Heart right ventricle (tissue), 16 donors: ENCODE measurements at regions not wholly inside any gene's neighbourhood (a gene's known extent, or its start where the extent isn't known, plus 50 kb on each side); places are given as distances from the start of the nearest gene placed in this dataset.

Experiments
- ATAC-seq, 8 donors: fragments of 200-7000 bp; cut with Tn5 transposase; one replicate each; pipeline ENCODE4 v1.9.1; 2020; ENCODE audit warnings: mild to moderate bottlenecking in 8 of 8, moderate library complexity in 8 of 8, moderate number of reproducible peaks in 1 of 8
- DNase-seq, 2 donors: peaks; one replicate each; pipeline ENCODE4 v3.0.0-alpha.2; 2020
- H3K27ac ChIP-seq, 10 donors: fragments of 200-600 bp; sonication (generic) in 2 of 10; one replicate each; pipeline versions ENCODE4 v1.5.0 to v1.8.0; 2020 to 2022; ENCODE audit warnings: mild to moderate bottlenecking in 3 of 10
- H3K27me3 ChIP-seq, 7 donors: fragments of 200-600 bp; one replicate each; pipeline ENCODE4 v1.8.0; 2021 to 2022; ENCODE audit warnings: mild to moderate bottlenecking in 2 of 7
- H3K36me3 ChIP-seq, 9 donors: fragments of 200-600 bp; sonication (generic) in 1 of 9; one replicate each; pipeline versions ENCODE4 v1.5.0 to v1.8.0; 2020 to 2022; ENCODE audit warnings: mild to moderate bottlenecking in 2 of 9
- H3K4me1 ChIP-seq, 9 donors: fragments of 200-600 bp; sonication (generic) in 1 of 9; one replicate each; pipeline versions ENCODE4 v1.5.0 to v1.8.0; 2020 to 2022; ENCODE audit warnings: mild to moderate bottlenecking in 4 of 9
- H3K4me3 ChIP-seq, 10 donors: fragments of 200-600 bp; sonication (generic) in 2 of 10; one replicate each; pipeline versions ENCODE4 v1.5.0 to v1.8.0; 2020 to 2022; ENCODE audit warnings: mild to moderate bottlenecking in 7 of 10, moderate library complexity in 2 of 10
- H3K9me3 ChIP-seq, 11 donors: fragments of 200-600 bp in 10 of 11; sonication (generic) in 2 of 11; one replicate each; pipeline versions ENCODE4 v1.5.0 to v1.8.0; 2013 to 2022; ENCODE audit warnings: mild to moderate bottlenecking in 2 of 11, control low read depth in 1 of 11, moderate library complexity in 1 of 11
- CTCF ChIP-seq, 9 donors: fragments of 200-600 bp; sonication (generic) in 2 of 9; IDR thresholded peaks; one replicate each; pipeline versions ENCODE4 v1.5.0 to v1.8.0; 2021 to 2022; ENCODE audit warnings: antibody characterized with exemption in 9 of 9, mild to moderate bottlenecking in 5 of 9, moderate library complexity in 1 of 9
- WGBS, 2 donors: extraction: QIAGEN DNeasy Blood & Tissue Kit; methylation state at CpG; one replicate each; pipeline ENCODE4 v1.1.7; 2013; ENCODE audit warnings: inconsistent platforms in 1 of 2; 5-methylcytosine and 5-hydroxymethylcytosine counted together
- intact Hi-C, 10 donors: fragments of 100-400 bp; cut with DNase I; formaldehyde crosslinking; loops; one replicate each; pipeline versions ENCODE4 v1.11.1 to v1.14.2; 2022
- donor health status: Arrhythmogenic right ventricular cardiomyopathy.
- donor health status: ischemic (EF 13 %, LVEDD 7.1; RV severe dilation, severe dysfunction).
- donor health status: healthy with polysubstance abuse.
- donor health status: DM: no; HTN: yes; CAD: no.
- donor health status: DM: no; HTN: no; CAD: no.
- donor health status: ischemic (EF 25% LVEDD 6.9; RV normal size, moderate dysfunction).
- donor health status: ischemic (EF 25% LVEDD 5.7; RV mildly dilated, moderate dysfunction).
- donor health status: healthy.
- donor health status: DM: yes; HTN: yes; CAD: no.
- donor health status: Ischemic cardiomyopathy.
- donor health status: ischemic (EF 35%, LVEDD 5.7; RV mildly dilated, moderate dysfunction).
- donor health status: nonischemic (EF 11% LVEDD 7.7; RV severe dilation, severe dysfunction).
- donor health status: DM: yes; HTN: yes; CAD: no.
- donor health status: PGD.
- donor health status: ischemic (EF 29% LVEDD 5.4; RV normal size, mild dysfunction).
- donor health status: nonischemic (EF 23%, LVEDD 6.1; RV moderate dilation, normal function).

GRCh38 chr2:236855866-236856847 lies 229.5 kb upstream of the COPS8 start:
- no peaks in the 10 kb centered on the region for H3K27me3 ChIP-seq
- no peak for TF ChIP-seq CTCF (IDR thresholded peaks at IDR 0.05)
- DNase-seq: no peak
- intact Hi-C loops: loop anchor here in 1 of 10 donors (10.0 kb wide), 1 partner anchor 291 kb away; the partner anchor contains the start of gene ACKR3
- no peak overlapping the region for H3K27ac ChIP-seq
- peaks cover 0 to 5% (median 0%) of the 10 kb centered on the region in 11 donors for H3K9me3 ChIP-seq
- WGBS, 2 donors: 69 to 80% methylated on average over 22 of the region's 22 CpGs
- H3K4me3 ChIP-seq: no peak overlapping the region
- H3K4me1 ChIP-seq: peaks cover 0 to 17% (median 11%) of the 10 kb centered on the region in 9 donors
- H3K36me3 ChIP-seq: no peaks in the 10 kb centered on the region
- no peak for ATAC-seq

DNA sequence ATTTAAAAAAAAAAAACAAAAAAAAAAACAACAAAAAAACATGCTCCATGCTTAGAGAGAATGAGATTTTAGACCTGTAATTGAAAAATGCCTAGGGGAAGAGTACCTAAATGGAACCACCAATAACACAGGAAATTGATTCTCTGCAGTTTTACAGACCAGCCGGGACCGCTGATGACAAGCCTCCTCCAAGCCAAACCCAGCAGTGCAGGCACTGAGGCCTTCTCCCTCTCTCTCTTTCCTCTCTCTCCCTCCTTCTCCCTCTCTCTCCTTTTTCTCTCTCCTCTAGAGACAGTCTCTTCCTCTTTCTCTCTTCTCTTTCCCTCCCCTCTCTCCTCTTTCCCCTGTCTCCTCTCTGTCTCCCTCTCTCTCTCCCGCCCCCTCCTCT lies 228.8 kb upstream of the COPS8 start:
- ATAC-seq (no peak), DNase-seq (no peak)
- no peak overlapping the region for H3K4me3 ChIP-seq
- H3K36me3 ChIP-seq: no peaks in the 10 kb centered on the region
- intact Hi-C loops: loop anchor here in 1 of 10 donors (10.0 kb wide), 1 partner anchor 292 kb away; the partner anchor contains the start of gene ACKR3
- TF ChIP-seq CTCF (IDR thresholded peaks at IDR 0.05): no peak
- H3K4me1 ChIP-seq: peaks cover 0 to 17% (median 11%) of the 10 kb centered on the region in 9 donors
- no peaks in the 10 kb centered on the region for H3K27me3 ChIP-seq
- 67 to 76% methylated on average over 3 of the region's 3 CpGs for WGBS, 2 donors
- H3K27ac ChIP-seq: no peak overlapping the region
- peaks cover 0 to 5% (median 0%) of the 10 kb centered on the region in 11 donors for H3K9me3 ChIP-seq

DNA sequence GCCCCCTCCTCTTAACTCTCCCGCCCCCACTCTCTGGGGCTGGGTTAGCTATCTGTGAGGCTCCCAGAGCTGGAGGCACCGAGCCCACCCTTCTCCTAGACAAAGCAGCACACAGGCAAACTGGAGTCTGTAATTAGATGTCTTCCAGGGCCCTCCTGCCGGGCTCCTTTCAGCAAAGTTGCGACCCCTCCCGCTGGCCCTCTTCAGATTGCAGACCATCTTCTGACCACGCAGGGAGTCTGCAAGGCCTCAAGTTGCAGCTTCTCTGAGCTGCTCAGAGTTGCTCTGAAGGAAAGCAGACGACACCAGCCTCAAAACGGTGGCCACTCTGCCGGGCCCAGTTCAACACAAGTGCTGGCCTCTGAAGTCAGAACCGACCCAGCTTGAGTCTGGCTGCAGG lies 228.4 kb upstream of the COPS8 start:
- intact Hi-C loops: loop anchor here in 1 of 10 donors (10.0 kb wide), 1 partner anchor 292 kb away; the partner anchor contains the start of gene ACKR3
- H3K27me3 ChIP-seq: no peaks in the 10 kb centered on the region
- H3K4me3 ChIP-seq: no peak overlapping the region
- WGBS, 2 donors: 67 to 78% methylated on average over 10 of the region's 10 CpGs
- no peak for TF ChIP-seq CTCF (IDR thresholded peaks at IDR 0.05)
- peaks cover 0 to 14% (median 11%) of the 10 kb centered on the region in 9 donors for H3K4me1 ChIP-seq
- ATAC-seq: no peak
- H3K9me3 ChIP-seq: peaks cover 0 to 5% (median 0%) of the 10 kb centered on the region in 11 donors
- DNase-seq: no peak
- H3K27ac ChIP-seq: no peak overlapping the region
- no peaks in the 10 kb centered on the region for H3K36me3 ChIP-seq

DNA sequence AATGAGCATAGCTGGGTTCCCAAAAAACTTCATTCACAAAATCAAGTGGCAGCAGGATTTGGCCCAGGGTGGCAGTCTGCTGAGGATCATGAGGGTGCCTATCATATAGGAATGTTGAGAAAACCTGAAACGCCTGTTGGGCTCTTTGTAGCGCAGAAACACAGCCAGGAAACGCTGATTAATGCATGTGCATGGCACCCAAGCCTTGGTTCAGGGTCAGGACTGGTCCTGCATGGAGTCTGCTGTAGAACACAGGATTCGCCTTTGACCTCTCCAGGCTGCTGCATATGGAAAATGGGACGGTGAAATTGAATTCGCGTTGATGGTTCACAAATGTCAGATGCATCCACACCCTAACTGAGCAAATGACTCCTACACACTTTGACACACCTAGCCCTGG lies 227.9 kb upstream of the COPS8 start:
- DNase-seq: no peak
- ATAC-seq: peak in 2 of 8 donors; percentile 29 to 44
- WGBS, 2 donors: 92 to 94% methylated on average over 7 of the region's 7 CpGs

More for the DNA sequence above, 227.9 kb upstream of the COPS8 start:
- no peaks in the 10 kb centered on the region for H3K36me3 ChIP-seq
- intact Hi-C loops: loop anchor here in 1 of 10 donors (10.0 kb wide), 1 partner anchor 293 kb away; the partner anchor contains the start of gene ACKR3
- H3K9me3 ChIP-seq: peaks cover 0 to 5% (median 0%) of the 10 kb centered on the region in 11 donors
- H3K27me3 ChIP-seq: no peaks in the 10 kb centered on the region
- no peak overlapping the region for H3K4me3 ChIP-seq
- TF ChIP-seq CTCF (IDR thresholded peaks at IDR 0.05): no peak
- no peak overlapping the region for H3K27ac ChIP-seq
- peaks cover 0 to 9% (median 6%) of the 10 kb centered on the region in 9 donors for H3K4me1 ChIP-seq
